ENCODE measurements at regions not wholly inside any gene's neighbourhood (a gene's known extent, or its start where the extent isn't known, plus 50 kb on each side); places are given as distances from the start of the nearest gene placed in this dataset.
"Not testable (repeated sequence)": the region's sequence is repeated elsewhere in the genome, so short reads cannot be mapped to it uniquely, and the experiment has no call there.

- DNase-seq: no peak
These were observed 533.4 kb downstream of the NTRK3 start for GRCh38 chr15:87722941-87723691.

DNA sequence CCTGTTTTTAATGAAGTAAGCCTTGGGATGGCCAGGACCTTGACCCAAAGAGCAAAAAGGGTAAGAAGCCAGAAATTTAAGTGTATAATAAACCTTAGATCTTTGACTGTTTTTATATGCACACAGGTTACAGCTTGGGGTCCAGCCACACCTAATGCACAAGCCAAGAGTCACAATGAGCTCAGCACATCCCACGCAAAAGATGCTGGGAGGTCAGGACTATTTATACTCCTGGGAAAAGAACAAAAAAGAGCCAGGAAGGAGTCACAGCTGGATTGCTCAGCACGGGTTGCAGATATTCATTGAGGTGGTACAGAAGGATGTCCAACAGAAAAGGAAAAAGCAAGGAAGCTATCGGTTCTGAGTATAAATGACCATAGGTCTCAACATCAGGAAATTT is 536.3 kb downstream of the NTRK3 start:
- DNase-seq: no peak

DNA sequence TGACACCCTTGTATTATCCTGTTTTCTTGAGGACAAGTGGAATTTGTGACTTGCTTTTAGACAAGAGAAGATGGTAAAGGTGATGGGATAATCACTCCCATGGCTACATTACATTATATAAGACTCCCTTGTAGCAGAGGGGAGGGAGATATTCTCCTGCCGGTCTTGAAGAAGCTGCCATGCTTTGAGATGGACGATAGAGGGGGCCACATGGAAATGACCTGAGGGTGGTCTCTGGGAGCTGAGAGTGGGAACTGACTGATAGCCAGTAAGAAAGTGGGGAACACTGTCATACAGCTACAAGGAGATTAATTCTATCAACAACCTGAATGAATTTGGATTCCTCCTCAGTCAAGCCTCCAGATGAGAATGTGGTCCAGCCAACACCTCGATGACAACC is 540.1 kb downstream of the NTRK3 start:
- DNase-seq: no peak

- DNase-seq: no peak
These were observed 541.3 kb downstream of the NTRK3 start for GRCh38 chr15:87715252-87715651.

DNA sequence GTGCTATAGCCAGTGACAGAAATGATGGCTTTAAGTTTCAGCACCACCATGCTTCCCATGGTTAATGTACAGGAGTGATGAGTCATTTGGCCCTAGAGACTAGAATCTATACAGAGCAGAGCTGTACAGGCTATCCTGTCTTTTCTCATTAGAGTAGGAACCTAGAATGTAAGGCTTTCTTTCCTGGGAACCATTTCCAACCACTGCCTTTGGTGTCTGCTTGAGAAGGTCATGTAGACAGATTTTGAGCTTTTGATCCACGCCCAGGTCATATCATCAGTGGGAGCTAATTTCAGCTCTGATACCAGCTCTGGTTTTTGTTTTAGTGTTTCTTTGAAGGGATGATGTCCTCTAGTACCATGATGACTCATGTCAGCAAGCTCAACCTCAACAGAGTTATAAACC is 543.1 kb downstream of the NTRK3 start:
- DNase-seq: no peak

GRCh38 chr15:87712211-87712610 is 544.3 kb downstream of the NTRK3 start:
- DNase-seq: no peak

DNA sequence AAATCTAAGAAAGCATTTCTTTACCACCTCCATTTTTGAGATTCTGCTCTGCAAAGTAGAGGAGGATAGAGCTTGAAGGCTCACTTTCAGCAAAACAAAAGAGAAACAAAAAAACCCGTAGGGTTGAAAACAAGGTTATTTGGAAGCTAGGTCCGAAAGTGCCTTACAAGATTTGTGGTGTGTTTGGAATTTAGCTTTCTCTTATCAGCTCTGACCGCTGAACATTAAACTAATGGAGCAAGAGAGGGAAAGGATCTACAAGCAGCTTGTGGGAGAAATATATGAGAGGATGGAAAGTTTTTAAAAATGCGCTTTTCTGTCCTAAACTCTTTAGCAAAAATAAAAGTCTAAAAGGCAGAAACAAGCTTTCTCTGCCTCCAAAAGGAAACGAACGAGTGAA is 545.5 kb downstream of the NTRK3 start:
- no peak for DNase-seq

DNA sequence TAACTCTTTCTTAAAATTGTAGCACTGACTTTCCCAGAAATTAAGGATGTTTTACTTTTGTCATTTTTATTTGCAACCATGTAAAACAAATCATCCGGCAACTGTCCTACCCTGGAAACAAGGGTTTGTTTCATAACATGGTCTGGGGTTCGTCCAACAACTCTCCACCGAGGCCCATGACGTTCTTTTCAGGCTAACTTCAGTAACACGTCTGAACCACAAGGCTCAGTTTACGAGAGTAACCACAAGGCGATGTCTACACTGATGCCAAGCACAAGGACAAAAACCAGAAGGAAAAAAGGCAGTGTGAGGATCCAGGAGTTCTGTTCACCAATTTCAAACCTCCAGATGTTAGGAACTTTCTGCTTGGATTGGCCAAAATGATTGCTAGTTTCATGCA is 546.1 kb downstream of the NTRK3 start:
- no peak for DNase-seq

- DNase-seq: no peak
These were observed 548.9 kb downstream of the NTRK3 start for GRCh38 chr15:87707566-87708130.

DNA sequence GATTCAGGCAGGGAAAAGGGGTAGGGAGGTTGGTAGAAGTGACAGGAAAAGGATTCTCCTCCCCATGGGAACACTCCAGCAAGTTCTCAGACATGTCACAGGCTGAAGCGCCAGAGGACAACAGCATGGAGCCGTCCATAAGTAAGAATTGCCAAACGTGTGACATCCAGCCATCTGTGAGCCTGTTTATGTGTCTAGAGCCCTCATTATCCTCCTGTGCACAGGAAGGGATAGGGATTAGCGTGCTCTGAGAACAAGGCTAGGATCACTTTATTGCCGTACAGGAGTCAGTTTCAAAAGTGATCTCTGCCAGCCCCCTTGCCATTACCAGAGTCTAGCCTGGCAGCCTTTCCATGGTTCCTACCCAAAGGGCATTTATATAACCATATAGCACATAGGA is 549.5 kb downstream of the NTRK3 start:
- no peak for DNase-seq

- DNase-seq: no peak
These were observed 550.5 kb downstream of the NTRK3 start for GRCh38 chr15:87706001-87706400.

DNA sequence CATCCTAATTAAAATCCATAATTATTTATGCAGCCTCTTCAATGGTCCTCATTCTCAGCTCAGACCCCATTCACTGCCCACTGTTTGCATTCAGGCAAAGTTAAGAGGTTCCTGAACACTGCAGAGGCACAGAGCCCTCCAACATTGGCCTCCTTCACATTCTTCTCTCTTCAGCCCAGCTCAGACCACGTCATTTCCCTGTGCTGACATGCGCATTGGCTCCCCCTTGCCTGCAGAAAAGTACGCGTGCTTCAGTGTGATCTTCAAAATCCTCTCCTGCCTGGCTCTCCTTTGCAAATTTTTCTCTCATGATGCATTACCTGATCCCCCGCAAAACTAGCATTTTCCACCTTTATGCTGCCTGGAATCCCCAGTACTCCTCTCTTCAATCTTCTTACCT is 552.3 kb downstream of the NTRK3 start:
- no peak for DNase-seq

DNA sequence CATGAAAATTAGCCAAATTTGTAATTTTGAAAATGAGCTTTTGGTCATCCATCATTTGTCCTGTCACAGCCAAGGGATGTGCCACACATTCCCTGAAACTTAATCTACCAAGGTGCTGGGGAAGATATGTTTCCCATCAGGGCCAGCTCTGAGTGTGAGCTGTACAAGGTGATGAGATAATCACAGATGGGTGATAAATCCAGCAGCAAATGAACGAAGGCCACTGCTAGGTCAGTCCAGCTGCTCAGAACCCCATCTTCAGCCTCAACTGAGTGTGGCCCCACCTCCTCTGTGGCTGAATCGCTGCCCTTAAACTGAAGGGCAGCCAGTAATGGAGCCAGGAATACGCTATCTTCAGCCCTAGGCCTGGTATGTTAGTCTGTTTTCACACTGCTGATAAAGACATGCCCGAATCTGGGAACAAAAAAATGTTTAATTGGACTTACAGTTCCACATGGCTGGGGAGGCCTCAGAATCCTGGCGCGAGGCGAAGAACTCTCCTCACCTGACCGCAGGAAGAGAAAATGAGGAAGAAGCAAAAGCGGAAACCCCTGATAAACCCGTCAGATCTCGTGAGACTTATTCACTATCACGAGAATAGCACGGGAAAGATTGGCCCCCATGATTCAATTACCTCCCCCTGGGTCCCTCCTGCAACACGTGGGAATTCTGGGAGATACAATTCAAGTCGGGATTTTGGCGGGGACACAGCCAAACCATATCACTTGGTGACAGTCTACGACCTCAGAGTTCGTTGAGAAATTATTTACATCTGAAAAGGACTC is 553.0 kb downstream of the NTRK3 start:
- DNase-seq: no peak

GRCh38 chr15:87702270-87702669 is 554.3 kb downstream of the NTRK3 start:
- no peak for DNase-seq

DNA sequence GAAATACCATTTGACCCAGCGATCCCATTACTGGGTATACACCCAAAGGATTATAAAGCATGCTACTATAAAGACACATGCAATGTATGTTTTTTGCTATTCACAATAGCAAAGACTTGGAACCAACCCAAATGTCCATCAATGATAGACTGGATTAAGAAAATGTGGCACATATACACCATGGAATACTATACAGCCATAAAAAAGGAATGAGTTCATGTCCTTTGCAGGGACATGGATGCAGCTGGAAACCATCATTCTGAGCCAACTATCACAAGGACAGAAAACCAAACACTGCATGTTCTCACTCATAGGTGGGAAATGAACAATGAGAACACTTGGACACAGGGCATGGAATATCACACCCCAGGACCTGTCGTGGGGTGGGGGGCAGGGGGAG is 558.1 kb downstream of the NTRK3 start:
- not testable (repeated sequence) for DNase-seq

GRCh38 chr15:87689716-87690115 is 566.8 kb downstream of the NTRK3 start:
- DNase-seq: no peak

GRCh38 chr15:87687523-87687870 is 569.0 kb downstream of the NTRK3 start:
- no peak for DNase-seq

DNA sequence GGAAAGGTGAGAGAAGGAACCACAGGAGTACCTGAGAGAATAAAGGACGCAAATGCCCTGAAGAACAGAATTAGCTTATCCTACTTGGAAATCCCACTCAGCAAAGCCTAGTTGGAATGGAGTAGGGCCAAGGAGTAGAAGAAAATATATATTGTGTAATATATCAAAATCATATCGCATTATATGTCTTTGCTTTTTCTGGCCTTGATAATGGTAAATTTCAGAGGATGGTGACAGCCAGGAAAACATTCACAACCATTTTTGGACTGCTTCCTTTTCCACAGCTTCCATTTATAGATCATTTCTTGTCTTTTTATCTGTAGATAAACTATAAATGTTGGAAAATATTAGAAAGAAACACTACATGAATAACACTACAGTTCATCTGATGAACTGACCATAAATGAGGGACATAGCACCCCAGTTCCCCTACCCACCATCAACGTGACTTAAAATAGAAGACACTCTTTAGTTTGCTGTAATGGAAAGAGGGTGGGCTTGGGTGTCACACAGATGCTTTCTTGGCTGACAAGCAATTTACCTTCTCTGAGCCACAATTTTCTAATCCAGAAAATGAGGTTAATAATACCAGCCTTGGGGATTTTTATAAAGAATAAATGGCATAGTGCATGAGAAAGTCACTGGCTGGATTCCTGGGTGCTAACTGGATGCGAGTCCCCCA is 569.6 kb downstream of the NTRK3 start:
- no peak for DNase-seq

GRCh38 chr15:87686339-87686738 is 570.2 kb downstream of the NTRK3 start:
- no peak for DNase-seq

DNA sequence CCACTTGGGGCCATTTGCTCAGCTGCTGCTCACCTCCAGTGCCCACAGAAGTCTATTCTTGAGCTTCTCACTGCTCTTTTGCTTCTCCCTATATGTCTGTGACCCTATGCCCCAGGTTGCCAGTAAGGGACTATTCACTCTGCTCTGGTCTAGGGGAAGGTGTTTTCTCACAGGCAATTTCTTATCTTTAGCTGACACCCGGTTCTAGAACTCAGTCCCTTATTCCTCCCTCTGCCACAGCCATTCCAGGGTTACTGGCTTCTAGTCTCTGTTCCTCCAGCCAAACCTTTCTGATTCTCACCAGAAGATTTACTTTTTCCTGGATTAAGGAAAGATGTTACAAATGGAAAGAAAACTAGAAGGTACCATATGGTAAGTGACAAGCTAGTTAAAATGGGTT is 574.0 kb downstream of the NTRK3 start:
- DNase-seq: no peak

DNA sequence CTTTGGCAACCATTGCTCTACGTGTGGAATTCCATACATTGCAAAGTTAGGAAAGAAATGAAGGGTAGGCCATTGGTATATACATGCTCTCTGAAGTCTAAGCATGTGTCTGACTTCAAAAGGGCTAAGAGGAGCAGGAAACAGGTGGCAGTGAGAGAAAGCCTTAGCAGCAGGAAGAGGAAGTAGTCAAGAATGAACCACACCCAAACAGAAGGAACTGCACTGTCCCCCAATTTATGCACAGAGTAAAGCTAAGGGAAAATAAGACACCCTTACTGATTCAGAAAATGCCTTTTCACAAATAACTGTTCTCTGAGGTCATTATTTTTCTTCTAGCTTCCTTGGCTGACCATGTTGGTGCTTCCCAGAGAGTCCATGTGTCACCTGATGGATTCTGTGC is 575.4 kb downstream of the NTRK3 start:
- DNase-seq: no peak

DNA sequence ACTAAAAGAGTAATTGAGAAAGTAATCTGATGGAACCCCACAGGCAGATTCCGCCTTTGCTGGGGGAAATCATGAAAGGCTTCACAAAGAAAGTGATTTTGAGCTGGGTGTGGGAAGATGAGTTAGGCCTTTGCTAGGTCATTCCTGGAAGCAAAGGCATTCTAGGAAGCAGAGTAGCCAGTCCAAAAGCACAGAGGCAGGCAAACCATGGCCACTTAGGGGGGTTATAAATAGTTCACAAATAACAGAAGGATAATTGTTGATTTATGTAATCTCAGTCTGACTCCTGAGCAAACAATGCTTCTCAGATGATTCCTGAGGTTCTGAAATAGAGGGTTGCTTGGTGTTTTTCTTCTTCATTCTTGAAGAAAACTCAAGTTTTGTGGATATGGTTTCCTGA is 576.3 kb downstream of the NTRK3 start:
- no peak for DNase-seq

DNA sequence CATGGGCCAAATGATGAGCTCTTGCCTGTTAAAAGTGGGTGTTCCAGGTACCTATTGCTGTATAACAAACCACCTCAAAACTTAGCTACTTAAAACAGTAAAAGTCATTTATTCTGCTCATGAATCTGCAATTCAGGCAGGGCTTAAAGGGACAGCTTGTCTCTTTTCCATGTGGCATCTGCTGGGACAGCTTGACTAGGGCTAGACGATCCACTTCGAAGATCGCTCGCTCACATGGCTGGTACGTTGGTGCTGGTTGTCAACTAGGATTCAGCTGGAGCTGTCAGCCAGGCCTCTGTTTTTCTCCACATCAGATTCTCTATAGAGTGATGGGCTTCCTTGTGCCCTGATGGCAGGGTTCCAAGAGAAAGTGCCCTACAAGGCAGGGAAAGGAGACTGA is 581.3 kb downstream of the NTRK3 start:
- no peak for DNase-seq

Measured in NCI-H446 (cell line).